ENCODE measurements at regions not wholly inside any gene's neighbourhood (a gene's known extent, or its start where the extent isn't known, plus 50 kb on each side); places are given as distances from the start of the nearest gene placed in this dataset.
"Not testable (repeated sequence)": the region's sequence is repeated elsewhere in the genome, so short reads cannot be mapped to it uniquely, and the experiment has no call there.

DNA sequence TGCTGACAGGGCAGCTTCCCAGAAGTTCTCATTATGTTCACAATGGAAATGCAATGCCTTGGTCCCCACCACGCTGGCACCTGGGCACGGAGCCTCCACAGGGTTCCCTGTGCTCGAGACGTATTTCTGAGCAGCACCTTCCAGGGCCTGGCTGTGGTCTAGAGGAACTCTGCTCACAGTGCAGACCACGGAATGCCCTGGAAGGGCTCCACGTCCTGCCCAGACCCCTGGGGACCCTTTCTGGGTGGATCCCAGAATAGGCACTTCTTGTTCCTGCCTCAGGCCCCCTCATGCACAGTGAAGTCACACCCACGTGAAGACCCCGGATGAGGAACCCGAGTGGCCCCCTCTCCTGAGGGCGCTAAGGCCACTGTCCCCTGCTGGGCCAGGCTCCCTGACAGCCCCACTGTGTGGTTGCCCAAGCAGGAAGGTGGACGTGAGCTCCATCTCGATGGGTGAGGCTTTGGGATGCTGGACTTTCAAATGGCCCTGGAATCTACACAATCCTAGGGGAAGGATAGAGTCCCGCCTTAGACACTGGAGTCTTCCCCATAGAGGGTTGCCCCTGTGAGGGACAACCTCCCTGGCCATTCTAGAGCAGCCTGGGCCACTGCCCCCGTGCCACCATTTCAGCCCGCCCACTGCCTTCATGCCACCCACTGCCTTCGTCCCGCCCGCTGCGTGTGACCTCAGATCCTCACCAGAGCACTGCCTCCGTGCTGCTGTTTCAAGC is 1106.8 kb downstream of the BRD1 start:
- no peak for DNase-seq

GRCh38 chr22:48719978-48720661 is 1107.6 kb downstream of the BRD1 start:
- no peak for DNase-seq

DNA sequence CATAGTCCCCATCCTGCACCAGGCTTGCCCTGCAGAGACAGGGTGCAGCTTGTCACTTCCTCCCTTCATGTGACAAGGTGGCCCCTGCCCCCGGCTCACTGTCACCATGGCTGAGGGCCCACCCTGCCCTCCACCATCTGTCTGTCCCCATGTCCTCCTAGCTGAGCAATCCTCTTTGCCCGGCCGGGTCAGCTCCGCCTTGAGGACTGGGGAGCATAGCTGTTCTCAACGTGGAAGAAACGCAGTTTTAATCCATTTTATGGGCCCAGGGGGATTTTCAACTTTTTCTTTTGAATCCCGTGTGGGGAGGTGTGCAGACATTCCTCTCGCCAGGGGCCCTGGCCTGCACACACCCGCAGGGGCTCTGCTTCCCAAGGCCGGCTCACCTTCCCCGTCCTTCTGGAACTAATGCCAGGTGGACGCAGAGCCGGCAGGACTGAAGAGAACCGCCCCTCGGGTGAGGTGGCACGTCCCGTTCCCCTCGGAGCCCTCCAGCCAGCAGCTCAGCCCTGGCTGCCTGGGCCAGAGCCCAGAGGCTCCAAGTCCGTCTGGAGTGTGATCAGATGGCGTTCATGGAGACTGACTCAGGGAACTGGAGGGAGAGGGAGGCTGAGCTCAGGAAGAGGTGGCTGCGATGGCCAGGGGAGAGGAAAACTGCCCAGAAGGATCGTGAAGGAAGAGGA is 1108.7 kb downstream of the BRD1 start:
- no peak for DNase-seq

DNA sequence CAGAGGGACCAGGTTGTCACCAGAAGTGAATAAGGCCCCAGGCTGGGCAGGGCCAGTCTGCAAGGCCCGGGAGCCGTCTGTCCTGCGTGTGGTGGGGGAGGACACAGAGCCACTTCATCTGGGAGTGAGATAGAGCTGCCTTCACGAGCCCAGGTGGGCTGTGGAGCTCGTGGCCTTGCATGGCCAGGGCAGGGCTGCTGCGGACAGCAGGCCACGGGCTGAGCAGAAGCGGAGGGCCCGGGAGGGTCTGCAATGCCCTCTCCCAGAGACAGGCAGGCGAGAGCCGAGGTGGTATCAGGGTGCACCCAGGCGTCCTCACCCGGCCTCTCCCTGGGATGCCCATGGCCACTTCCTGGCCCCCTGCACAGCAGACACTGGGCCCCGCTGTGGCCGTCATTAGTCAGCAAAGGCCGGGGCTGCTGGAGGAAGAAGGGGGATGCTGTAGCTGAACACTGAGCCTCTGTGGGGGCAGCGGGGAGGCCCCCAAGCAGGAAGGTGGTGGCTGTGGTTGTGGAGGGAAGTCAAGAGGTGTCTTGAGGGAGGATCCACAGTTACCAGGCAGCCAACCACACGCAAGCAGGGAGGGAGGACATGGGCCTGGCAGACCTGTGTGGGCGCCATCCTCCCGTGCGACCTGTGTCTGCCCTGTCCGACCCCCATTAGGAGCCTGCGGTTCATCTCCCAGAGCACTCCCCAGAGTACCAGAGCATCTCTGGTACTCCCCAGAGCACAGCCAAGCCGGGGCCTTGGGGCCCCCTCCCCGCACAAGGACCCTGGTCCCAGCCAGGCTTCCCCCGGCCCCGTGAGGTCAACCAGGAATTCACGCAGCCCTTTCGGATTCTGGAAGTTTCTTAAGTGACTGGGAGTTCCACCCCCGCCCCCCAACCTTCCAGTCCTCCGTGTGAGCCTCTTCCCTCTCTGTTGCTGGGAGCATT is 1109.5 kb downstream of the BRD1 start:
- no peak for DNase-seq

- no peak for DNase-seq
Measured at GRCh38 chr22:48717076-48717810, 1110.4 kb downstream of the BRD1 start.

DNA sequence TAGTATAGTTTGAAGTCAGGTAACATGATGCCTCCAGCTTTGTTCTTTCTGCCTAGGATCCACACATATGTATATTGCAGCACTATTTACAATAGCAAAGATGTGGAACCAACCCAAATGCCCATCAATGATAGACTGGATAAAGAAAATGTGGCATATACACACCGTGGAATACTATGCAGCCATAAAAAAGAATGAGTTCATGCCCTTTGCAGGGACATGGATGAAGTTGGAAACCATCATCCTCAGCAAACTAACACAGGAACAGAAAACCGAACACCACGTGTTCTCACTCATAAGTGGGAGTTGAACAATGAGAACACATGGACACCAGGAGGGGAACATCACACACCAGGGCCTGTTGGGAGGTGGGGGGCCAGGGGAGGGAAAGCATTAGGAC is 1111.5 kb downstream of the BRD1 start:
- not testable (repeated sequence) for DNase-seq

- no peak for DNase-seq
Measured at GRCh38 chr22:48715511-48715910, 1112.2 kb downstream of the BRD1 start.

GRCh38 chr22:48714231-48714630 is 1113.4 kb downstream of the BRD1 start:
- DNase-seq = no peak

GRCh38 chr22:48713272-48714205 is 1114.1 kb downstream of the BRD1 start:
- DNase-seq = no peak

DNA sequence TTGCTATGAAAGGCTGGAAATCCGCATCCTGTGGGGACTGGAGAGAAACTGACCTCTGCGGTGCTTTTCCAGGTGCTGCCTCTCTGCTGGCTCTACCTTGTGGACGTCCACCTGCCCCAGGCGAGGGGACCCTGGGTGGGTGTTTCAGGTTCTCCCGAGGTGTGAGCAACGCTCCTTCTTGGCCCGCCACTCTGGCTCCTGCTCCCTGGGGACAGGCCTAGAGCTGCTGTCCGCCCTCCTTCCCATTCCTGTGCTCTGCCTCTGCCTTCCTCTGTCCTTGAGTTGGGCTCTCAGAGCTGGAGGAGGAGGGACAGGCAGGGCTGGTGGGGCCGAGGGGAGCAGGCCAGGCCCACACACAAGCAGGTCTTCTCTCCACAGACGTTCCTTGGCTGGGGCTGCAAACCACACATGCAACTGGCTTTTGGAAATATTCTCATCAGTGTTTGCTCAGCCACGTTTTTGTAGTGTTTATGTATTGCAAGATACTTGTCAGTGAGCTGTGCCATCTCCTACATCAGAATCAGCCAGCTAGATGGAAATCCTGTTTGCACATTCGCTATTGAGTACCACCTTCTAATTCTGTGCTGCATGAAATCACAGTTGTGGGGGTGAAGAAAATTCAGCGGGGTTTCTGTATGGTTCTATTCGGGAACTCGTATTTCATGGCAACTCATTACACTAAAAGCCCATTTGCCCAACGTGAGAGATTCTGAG is 1115.0 kb downstream of the BRD1 start:
- no peak for DNase-seq

DNA sequence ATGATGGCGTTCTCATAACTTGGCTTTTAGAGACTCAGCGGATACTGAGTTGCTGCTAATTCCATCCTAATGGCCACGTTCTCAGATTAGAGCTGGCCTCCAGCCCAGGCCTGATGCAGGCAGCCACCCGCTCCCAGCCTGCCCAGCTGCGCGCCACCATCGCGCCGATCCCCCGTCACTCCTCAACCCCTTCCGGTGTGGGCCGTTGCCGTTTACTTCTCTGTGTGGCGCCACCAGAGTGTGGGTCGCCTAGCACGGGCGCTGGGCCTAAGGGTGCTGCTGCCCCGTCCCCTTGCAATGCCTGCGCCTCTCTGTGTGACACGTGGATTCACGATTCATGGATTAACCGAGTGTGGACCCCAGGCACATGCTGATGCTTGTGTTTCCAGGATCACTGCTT is 1116.0 kb downstream of the BRD1 start:
- DNase-seq = no peak

- no peak for DNase-seq
Measured at GRCh38 chr22:48711031-48711431, 1116.6 kb downstream of the BRD1 start.

DNA sequence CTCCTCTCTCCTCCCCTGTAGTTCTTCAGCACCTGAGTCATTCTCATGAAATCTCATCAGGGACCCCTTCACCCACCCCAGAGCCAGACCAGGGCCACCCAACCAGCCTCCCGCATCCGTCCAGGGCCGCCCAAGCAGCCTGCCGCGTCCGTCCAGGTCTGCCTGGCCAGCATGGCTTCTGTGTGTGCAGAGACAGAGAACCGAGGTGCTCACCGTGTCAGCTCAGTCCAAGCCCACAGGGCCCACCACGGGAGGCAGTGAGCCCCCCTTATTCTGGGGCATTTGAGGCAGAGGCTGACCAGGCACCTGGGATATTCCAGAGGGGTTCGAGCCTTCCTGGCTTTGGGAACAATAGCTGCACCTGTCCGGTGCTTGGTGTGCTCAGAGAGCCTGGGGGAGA is 1117.3 kb downstream of the BRD1 start:
- DNase-seq = no peak

- DNase-seq = no peak
Measured at GRCh38 chr22:48709976-48710375, 1117.7 kb downstream of the BRD1 start.

DNA sequence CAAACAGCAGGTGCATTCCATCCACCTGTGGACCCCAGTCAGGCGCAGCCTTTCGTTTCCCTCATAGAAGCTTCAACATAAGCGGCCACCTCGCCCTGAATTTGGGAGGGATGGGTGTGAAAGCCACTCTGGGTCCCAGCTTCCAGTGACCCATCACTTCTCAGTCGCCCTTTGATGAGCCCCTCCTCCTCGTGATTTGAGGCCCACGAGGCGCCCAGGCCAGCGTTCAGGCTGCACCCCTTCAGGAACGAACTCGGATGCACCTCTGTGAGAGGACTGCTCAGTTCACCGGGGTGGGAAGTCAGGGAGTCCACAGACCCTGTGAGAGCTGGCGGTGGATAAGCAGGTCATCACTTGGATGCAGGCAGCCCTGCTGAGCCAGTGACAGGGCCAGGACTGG is 1118.2 kb downstream of the BRD1 start:
- DNase-seq = no peak

DNA sequence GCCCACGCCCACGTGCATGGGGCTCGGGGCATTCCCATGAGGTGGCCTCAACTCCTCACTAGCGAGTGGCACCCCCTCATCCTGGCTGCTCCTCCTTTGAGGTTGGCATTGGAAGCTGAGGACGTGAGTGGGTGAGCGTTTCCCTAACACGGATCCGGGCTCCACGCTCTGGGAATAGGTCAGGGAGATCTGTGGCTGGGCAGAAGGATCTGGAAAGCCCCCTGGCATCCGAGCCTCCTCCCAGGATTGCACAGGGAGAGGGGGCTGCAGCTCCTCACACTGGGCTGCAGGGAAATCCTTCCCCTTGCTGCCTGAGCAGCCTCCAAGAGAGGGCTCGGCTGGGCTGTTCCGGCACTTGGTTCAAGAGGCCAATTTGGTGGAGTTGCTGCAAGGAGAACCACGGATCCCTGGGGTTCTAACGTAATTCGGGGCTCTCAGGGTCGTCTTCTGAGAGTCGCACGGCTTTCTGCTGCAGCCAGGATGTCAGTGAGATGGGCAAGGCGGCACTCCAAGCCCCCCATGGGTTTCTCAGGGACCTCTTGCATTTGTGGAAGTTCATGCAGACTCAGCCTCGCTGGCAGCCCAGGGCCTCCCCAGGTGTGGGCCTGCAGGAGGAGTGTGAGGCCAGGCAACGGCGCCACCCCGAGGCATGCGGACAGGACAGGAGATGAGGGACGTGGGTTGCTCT is 1119.0 kb downstream of the BRD1 start:
- DNase-seq = no peak

DNA sequence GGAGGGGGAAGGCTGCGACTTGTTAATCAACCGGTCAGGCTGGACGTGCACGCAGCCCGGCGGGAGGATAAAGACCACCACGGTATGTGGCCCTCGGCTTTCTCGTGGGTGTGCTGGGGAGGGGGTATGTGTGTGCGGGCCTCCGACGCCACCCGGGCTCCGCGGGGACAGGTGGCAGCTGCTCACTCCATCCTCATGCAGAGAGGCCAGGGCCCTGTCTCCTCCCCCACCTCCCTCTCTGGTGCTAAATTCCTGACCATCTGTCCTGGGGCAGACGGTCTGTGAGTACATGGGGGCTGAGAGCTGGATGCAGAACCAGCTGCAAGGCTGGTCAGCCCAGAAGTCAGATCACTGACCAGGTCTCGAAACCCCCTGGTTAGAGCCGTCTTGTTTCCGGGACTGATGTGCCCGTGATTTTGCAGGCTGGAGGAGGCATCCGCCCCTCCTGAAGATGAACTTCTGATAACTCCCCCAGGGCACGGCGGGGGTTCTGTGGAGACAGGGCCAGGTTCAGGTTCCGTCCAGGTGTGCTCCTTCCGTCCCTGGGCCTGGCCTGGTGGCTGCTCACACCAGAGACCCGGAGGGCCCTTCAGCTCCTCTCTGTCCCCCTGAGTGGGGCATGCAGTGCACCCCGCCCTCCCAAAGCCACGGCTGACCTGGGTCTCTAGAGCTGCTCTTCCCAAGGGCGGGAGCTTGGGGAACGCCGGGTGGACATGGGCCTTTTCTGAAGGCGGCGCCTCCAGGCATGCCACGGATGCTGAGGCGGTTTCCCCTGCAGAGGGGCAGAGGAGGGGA is 1119.7 kb downstream of the BRD1 start:
- no peak for DNase-seq

DNA sequence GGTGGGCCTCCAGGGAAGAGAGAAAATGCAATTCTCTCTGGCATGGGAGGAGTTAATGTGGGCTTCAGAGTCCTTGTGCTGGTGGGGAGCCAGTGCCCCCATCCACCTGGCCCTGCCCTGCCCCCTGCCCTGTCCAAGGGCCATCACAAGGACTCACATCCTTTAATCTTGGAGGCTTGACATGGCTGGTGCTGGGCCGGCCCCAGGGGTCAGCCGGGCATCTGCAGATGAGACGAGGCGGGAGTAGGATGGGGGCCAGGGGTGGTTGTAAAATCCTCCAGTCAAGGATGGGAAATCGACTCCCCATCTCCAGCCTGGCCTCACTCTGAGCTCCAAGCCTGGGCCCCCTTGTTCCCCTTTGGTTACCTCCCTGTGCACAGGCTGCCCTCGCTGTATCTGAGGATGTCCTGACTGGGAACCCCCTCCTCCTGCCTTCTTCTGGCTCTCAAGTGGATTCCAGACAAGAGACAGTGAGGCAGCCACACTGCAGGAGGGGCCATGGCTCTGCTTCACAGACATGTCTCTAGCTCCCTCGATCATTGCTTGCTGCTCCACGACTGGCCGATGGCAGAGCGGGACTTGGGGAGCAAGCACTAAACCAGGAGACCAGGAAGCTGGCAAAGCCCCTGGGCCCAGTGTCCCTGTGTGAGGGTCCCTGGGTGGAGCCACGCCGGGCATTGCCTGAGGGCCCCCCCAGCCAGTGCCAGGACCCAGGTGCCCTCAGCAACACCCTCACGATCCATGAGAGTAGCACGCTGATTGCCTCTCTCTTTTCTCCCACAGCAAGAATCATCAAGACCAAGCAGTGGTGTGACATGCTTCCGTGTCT is 1120.5 kb downstream of the BRD1 start:
- DNase-seq = no peak
